Left ventricle myocardium inferior (tissue), 1 donor: ENCODE measurements at regions not wholly inside any gene's neighbourhood (a gene's known extent, or its start where the extent isn't known, plus 50 kb on each side); places are given as distances from the start of the nearest gene placed in this dataset.

Experiments
- DNase-seq: peaks from one replicate; pipeline ENCODE4 v3.0.0-alpha.2; 2020
- H3K27ac ChIP-seq: fragments of 200-600 bp; replicated peaks from 2 replicates; pipeline ENCODE4 v1.8.0; 2021
- H3K27me3 ChIP-seq: fragments of 200-600 bp; 2 replicates; pipeline ENCODE4 v1.8.0; 2021; ENCODE audit warnings: low read depth
- H3K36me3 ChIP-seq: fragments of 200-600 bp; 2 replicates; pipeline ENCODE4 v1.8.0; 2021
- H3K4me1 ChIP-seq: fragments of 200-600 bp; 2 replicates; pipeline ENCODE4 v1.8.0; 2021
- H3K4me3 ChIP-seq: fragments of 200-600 bp; 2 replicates; pipeline ENCODE4 v1.8.0; 2021; ENCODE audit warnings: mild to moderate bottlenecking, moderate library complexity
- H3K9me3 ChIP-seq: fragments of 200-600 bp; replicated peaks from 2 replicates; pipeline ENCODE4 v1.8.0; 2021
- intact Hi-C: fragments of 100-400 bp; cut with micrococcal nuclease; formaldehyde crosslinking; loops from one replicate; pipeline ENCODE4 v1.11.0; 2022
- TF ChIP-seq, protein P1 (sequence below): fragments of 200-600 bp; IDR thresholded peaks from 2 replicates; pipeline ENCODE4 v1.8.0; 2021; ENCODE audit warnings: antibody characterized with exemption, mild to moderate bottlenecking, borderline replicate concordance
- donor health status: DM: no; HTN: yes; CAD: no; lungs with severe emphysema.

DNA sequence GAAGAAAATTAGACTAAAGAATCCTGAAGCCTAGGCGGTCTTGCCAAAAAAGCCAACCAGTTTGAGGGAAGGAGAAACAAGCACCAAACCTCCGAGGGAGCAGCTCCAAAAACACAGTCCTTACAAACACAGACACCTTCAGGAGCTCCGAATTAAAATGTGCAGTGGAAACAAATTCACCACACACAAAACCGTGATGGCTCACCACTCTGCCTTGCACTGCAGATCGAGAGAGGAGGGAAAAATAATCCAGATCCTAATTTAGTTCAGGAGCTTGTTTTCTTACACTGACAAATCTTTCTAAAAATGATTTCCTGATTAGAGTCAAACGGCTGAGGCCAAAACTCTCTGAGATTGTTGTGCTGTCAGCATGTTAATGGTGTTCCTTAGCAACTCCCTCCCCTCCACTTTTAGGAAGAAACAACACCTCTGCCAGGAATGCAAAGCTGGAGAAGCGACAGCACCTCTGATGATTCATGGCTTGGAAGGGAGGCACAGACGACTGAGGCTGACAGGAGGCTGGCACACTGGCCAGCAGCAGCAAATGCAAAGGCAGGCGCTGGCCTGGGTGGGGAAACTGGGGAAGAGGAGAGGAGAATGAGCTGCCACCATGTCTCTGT is 249.4 kb upstream of the KLHL29 start:
- TF ChIP-seq, protein P1, sequence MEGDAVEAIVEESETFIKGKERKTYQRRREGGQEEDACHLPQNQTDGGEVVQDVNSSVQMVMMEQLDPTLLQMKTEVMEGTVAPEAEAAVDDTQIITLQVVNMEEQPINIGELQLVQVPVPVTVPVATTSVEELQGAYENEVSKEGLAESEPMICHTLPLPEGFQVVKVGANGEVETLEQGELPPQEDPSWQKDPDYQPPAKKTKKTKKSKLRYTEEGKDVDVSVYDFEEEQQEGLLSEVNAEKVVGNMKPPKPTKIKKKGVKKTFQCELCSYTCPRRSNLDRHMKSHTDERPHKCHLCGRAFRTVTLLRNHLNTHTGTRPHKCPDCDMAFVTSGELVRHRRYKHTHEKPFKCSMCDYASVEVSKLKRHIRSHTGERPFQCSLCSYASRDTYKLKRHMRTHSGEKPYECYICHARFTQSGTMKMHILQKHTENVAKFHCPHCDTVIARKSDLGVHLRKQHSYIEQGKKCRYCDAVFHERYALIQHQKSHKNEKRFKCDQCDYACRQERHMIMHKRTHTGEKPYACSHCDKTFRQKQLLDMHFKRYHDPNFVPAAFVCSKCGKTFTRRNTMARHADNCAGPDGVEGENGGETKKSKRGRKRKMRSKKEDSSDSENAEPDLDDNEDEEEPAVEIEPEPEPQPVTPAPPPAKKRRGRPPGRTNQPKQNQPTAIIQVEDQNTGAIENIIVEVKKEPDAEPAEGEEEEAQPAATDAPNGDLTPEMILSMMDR, result no peak
- Histone ChIP-seq H3K27me3 (no peaks in the 10 kb centered on the region), H3K36me3 (no peaks in the 10 kb centered on the region), H3K4me3 (no peak overlapping the region), H3K27ac (no peak overlapping the region), H3K9me3 (no peaks in the 10 kb centered on the region), H3K4me1 (peaks cover 13% of the 10 kb centered on the region)
- intact Hi-C loops, result no loop called here
- DNase-seq, result no peak

DNA sequence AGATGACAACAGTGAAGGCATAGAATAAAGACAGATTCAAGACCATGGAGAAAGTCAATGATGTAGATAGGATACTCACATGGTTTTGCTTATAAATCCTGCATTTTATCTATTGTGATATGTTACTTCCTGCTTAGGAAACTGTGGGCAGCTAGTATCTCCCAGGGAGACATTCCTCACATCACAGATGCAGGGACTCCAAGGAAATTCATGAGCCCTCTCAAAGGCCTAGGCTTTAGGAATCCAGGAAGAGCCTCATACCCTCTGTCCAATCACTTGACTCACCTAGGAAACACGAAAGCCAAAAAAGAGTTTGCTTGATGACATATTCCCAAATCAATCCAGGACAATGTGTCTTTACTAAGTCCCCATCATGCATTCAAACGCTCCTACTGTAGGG is 247.8 kb upstream of the KLHL29 start:
- Histone ChIP-seq H3K4me3 (no peak overlapping the region), H3K36me3 (no peaks in the 10 kb centered on the region), H3K27me3 (no peaks in the 10 kb centered on the region), H3K4me1 (peaks cover 13% of the 10 kb centered on the region), H3K9me3 (no peaks in the 10 kb centered on the region), H3K27ac (no peak overlapping the region)
- TF ChIP-seq, protein P1, result no peak
- no peak for DNase-seq
- intact Hi-C loops, result no loop called here

DNA sequence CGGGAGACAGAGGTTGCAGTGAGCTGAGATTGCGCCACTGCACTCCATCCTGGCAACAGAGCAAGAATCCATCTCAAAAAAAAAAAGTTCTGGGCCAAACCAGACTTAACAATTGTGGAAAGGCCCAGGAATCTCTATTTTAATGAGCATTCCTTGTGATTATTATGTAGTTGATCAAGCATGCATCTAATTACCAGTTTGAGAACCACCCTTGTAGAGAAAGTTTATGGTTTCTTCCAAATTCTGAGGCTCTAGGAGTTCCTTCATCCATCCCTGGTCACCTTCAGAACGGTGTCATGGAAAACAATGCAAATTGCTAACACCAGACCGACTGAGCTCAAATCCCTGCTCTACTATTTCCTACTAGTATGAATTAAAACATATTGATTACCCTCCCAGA is 246.3 kb upstream of the KLHL29 start:
- Histone ChIP-seq H3K9me3 (no peaks in the 10 kb centered on the region), H3K36me3 (no peaks in the 10 kb centered on the region), H3K4me1 (peaks cover 13% of the 10 kb centered on the region), H3K27me3 (peaks cover 8% of the 10 kb centered on the region), H3K27ac (no peak overlapping the region), H3K4me3 (no peak overlapping the region)
- TF ChIP-seq, protein P1, result no peak
- DNase-seq, result no peak
- intact Hi-C loops, result no loop called here

DNA sequence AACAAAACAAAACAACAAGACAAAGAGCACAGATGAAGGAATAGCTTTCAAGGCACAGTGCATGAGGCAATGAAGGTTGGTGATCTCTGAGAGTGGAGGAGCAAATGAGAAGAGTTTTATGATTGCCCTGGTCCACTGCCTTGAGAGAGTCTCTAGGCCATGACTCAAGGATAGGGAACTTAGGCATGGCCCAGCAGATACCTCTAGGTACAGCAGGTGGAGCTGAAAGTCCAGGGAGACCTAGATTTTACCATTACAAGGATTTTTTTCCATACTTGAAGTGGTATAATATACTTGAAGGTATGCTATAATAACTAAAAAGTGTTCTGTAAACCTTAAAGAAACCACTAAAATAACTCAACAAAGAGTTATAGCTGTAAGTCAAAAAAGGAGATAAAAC is 239.5 kb upstream of the KLHL29 start:
- intact Hi-C loops, result no loop called here
- Histone ChIP-seq H3K27ac (no peak overlapping the region), H3K4me1 (no peaks in the 10 kb centered on the region), H3K4me3 (no peak overlapping the region), H3K27me3 (peaks cover 38% of the 10 kb centered on the region), H3K9me3 (no peaks in the 10 kb centered on the region), H3K36me3 (no peaks in the 10 kb centered on the region)
- no peak for DNase-seq
- TF ChIP-seq, protein P1, result no peak

DNA sequence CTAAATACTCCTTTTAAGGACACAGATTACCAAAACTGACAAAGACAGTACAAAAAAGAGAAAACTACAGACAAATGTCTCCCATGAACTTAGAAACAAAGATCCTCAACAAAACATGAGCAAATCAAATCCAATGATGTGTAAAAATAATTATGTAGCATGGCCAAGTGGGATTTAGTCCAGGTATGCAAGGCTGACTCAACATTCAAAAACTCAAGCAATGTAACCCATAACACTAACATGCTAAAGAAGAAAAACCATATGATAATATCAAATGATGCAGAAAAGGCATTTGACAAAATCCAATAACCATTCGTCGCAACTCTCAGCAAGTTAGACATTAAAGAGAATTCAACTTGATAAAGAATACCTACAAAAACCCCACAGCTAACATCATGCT is 239.0 kb upstream of the KLHL29 start:
- TF ChIP-seq, protein P1, result no peak
- H3K36me3 ChIP-seq, result no peaks in the 10 kb centered on the region
- DNase-seq, result no peak
- H3K4me1 ChIP-seq, result no peaks in the 10 kb centered on the region
- intact Hi-C loops, result no loop called here
- H3K9me3 ChIP-seq, result no peaks in the 10 kb centered on the region
- H3K27me3 ChIP-seq, result peaks cover 40% of the 10 kb centered on the region
- H3K27ac ChIP-seq, result no peak overlapping the region
- H3K4me3 ChIP-seq, result no peak overlapping the region
